GM12892 (cell line): ENCODE measurements at regions not wholly inside any gene's neighbourhood (a gene's known extent, or its start where the extent isn't known, plus 50 kb on each side); places are given as distances from the start of the nearest gene placed in this dataset.

Experiments
- DNase-seq: peaks from one replicate; pipeline ENCODE4 v3.0.0; 2011; ENCODE audit not compliant: insufficient read length
- FAIRE-seq: peaks from 2 replicates; lab custom pipeline; 2011; peaks lifted over from hg19 to GRCh38; lab: Jason Lieb, UNC
- POLR2A ChIP-seq: IDR thresholded peaks from 2 replicates; pipeline ENCODE4 v1.6.1; 2011; ENCODE audit warnings: low read depth, low read length, control low read depth
- POLR2AphosphoS5 ChIP-seq: IDR thresholded peaks from 2 replicates; pipeline ENCODE4 v1.6.1; 2011; ENCODE audit warnings: low read depth, low read length, control low read depth
- TAF1 ChIP-seq: IDR thresholded peaks from 2 replicates; pipeline ENCODE4 v1.6.1; 2011; ENCODE audit warnings: low read depth, mild to moderate bottlenecking, control low read depth, low read length, borderline replicate concordance

GRCh38 chr1:221823149-221823548 is 81.3 kb upstream of the DUSP10 start:
- TF ChIP-seq TAF1 (no peak), POLR2AphosphoS5 (no peak), POLR2A (no peak)
- peak; percentile 82 for FAIRE-seq
- DNase-seq = no peak

- no peak for TF ChIP-seq POLR2AphosphoS5
- no peak for TF ChIP-seq TAF1
- TF ChIP-seq POLR2A = no peak
- no peak for DNase-seq
- FAIRE-seq = no peak
These were observed 80.7 kb upstream of the DUSP10 start for GRCh38 chr1:221822591-221822990.

- DNase-seq (no peak), FAIRE-seq (no peak)
- no peak for TF ChIP-seq POLR2A
- no peak for TF ChIP-seq POLR2AphosphoS5
- TF ChIP-seq TAF1 = no peak
These were observed 75.0 kb upstream of the DUSP10 start for GRCh38 chr1:221816899-221817298.

- DNase-seq (no peak), FAIRE-seq (no peak)
- TF ChIP-seq TAF1 (no peak), POLR2A (no peak), POLR2AphosphoS5 (no peak)
These were observed 73.8 kb upstream of the DUSP10 start for GRCh38 chr1:221815660-221816059.

GRCh38 chr1:221813887-221814286 is 72.0 kb upstream of the DUSP10 start:
- no peak for TF ChIP-seq POLR2A
- TF ChIP-seq TAF1 = no peak
- TF ChIP-seq POLR2AphosphoS5 = no peak
- FAIRE-seq = no peak

GRCh38 chr1:221812905-221813597 is 71.2 kb upstream of the DUSP10 start:
- DNase-seq = no peak
- FAIRE-seq = no peak
- TF ChIP-seq POLR2AphosphoS5 (no peak), POLR2A (no peak), TAF1 (no peak)

More at GRCh38 chr1:221813887-221814286, 72.0 kb upstream of the DUSP10 start:
- DNase-seq = no peak

GRCh38 chr1:221812088-221812752 is 70.3 kb upstream of the DUSP10 start:
- FAIRE-seq (no peak), DNase-seq (no peak)
- TF ChIP-seq POLR2AphosphoS5 (no peak), TAF1 (no peak), POLR2A (no peak)

GRCh38 chr1:221810406-221810805 is 68.5 kb upstream of the DUSP10 start:
- no peak for TF ChIP-seq TAF1
- no peak for TF ChIP-seq POLR2A
- TF ChIP-seq POLR2AphosphoS5 = no peak
- DNase-seq = no peak
- no peak for FAIRE-seq

- TF ChIP-seq POLR2A (no peak), POLR2AphosphoS5 (no peak), TAF1 (no peak)
- FAIRE-seq (peak; percentile 87), DNase-seq (no peak)
These were observed 67.5 kb upstream of the DUSP10 start for GRCh38 chr1:221809091-221810029.

- DNase-seq (no peak), FAIRE-seq (peak; percentile 82)
- TF ChIP-seq POLR2AphosphoS5 (no peak), POLR2A (no peak), TAF1 (no peak)
These were observed 65.1 kb upstream of the DUSP10 start for GRCh38 chr1:221806984-221807383.

GRCh38 chr1:221806236-221806635 is 64.3 kb upstream of the DUSP10 start:
- no peak for DNase-seq
- no peak for FAIRE-seq
- TF ChIP-seq POLR2A (no peak), TAF1 (no peak), POLR2AphosphoS5 (no peak)
